K562 (cell line): ENCODE measurements at regions not wholly inside any gene's neighbourhood (a gene's known extent, or its start where the extent isn't known, plus 50 kb on each side); places are given as distances from the start of the nearest gene placed in this dataset.
"Not testable (repeated sequence)": the region's sequence is repeated elsewhere in the genome, so short reads cannot be mapped to it uniquely, and the experiment has no call there.

Source experiments
- ATAC-seq: fragments of 200-7000 bp; cut with Tn5 transposase; 3 replicates; pipeline ENCODE4 v1.9.1; 2020; ENCODE audit warnings: moderate library complexity
- BruUV-seq: library from RNA; stranded (reverse); fragments of 400-500 nt; replicated peaks from 2 replicates; lab custom pipeline; 2021; lab: Mats Ljungman, UMichigan
- CTCF ChIA-PET: fragments of 300-600 bp; formaldehyde crosslinking; extraction: SDS; loops from one replicate; lab custom pipeline; 2021; ENCODE audit warnings: low intra/inter-chr PET ratio; lab: Yijun Ruan, JAX
- POLR2A ChIA-PET: fragments of 300-600, 350-650 bp; sonication (Branson Sonifier 250); formaldehyde crosslinking; extraction: SDS; loops from one replicate; lab custom pipeline; 2021; ENCODE audit warnings: antibody characterized with exemption, inconsistent platforms; lab: Yijun Ruan, JAX
- DNase-seq, 4 experiments: peaks; one replicate each; pipeline versions ENCODE4 v3.0.0 to v3.0.0-alpha.2; 2011 to 2018; ENCODE audit warnings: low spot score in 3 of 4, mixed read lengths in 3 of 4; ENCODE audit errors: extremely low read depth in 1 of 4
- FAIRE-seq: peaks from 2 replicates; lab custom pipeline; 2011; peaks lifted over from hg19 to GRCh38; lab: Jason Lieb, UNC
- H2AFZ ChIP-seq: 2 replicates; pipeline ENCODE4 v1.6.0; 2011; ENCODE audit warnings: low read depth, low read length, control low read depth, inconsistent platforms
- H3K27ac ChIP-seq: fragments of 200-600 bp; 3 replicates; pipeline ENCODE4 v1.8.0; 2011; ENCODE audit warnings: low read depth, mild to moderate bottlenecking, control low read depth, inconsistent platforms, low read length, moderate library complexity, mixed read lengths; ENCODE audit errors: extremely low read depth
- H3K27me3 ChIP-seq, 2 experiments: fragments of 300-600 bp in 1 of 2; 2 replicates in 1 of 2; 3 replicates in 1 of 2; pipeline versions ENCODE4 v1.6.0 to v1.8.0; 2011; ENCODE audit warnings: inconsistent platforms in 2 of 2, low read length in 2 of 2, mild to moderate bottlenecking in 1 of 2, mixed read lengths in 1 of 2, moderate library complexity in 1 of 2; ENCODE audit not compliant: control insufficient read depth in 2 of 2, insufficient read depth in 2 of 2
- H3K36me3 ChIP-seq: fragments of 300-600 bp; 3 replicates; pipeline ENCODE4 v1.8.0; 2011; ENCODE audit warnings: mild to moderate bottlenecking, low read length, inconsistent platforms; ENCODE audit not compliant: control insufficient read depth, insufficient read depth
- H3K4me1 ChIP-seq, 2 experiments: fragments of 200-600 bp in 1 of 2; replicated peaks in 1 of 2; 2 replicates in 1 of 2; 3 replicates in 1 of 2; pipeline versions ENCODE4 v1.5.1 to v1.8.0; 2011; ENCODE audit warnings: inconsistent platforms in 2 of 2, low read length in 2 of 2, mild to moderate bottlenecking in 1 of 2, mixed read lengths in 1 of 2, moderate library complexity in 1 of 2; ENCODE audit not compliant: control insufficient read depth in 2 of 2, insufficient read depth in 2 of 2
- H3K4me2 ChIP-seq: 2 replicates; pipeline ENCODE4 v1.6.1; 2011; ENCODE audit warnings: low read length, control low read depth, inconsistent platforms, mixed read lengths; ENCODE audit not compliant: insufficient read depth
- H3K4me3 ChIP-seq: fragments of 200-600 bp; sonication (generic), shearing (Covaris generic); 2 replicates; pipeline ENCODE4 v1.5.1; 2016; ENCODE audit warnings: control low read depth, inconsistent platforms
- H3K79me2 ChIP-seq: fragments of 200-600 bp; 3 replicates; pipeline ENCODE4 v1.8.0; 2011; ENCODE audit warnings: low read length, inconsistent platforms; ENCODE audit not compliant: control insufficient read depth, insufficient read depth
- H3K9ac ChIP-seq, 2 experiments: 2 replicates each; pipeline versions ENCODE4 v1.6.0 to v1.6.1; 2011; ENCODE audit warnings: low read depth in 2 of 2, low read length in 2 of 2, control low read depth in 1 of 2, inconsistent platforms in 1 of 2, mild to moderate bottlenecking in 1 of 2, mixed read lengths in 1 of 2; ENCODE audit not compliant: insufficient read depth in 1 of 2
- H3K9me1 ChIP-seq: one replicate; pipeline ENCODE4 v1.6.0; 2011; ENCODE audit warnings: inconsistent platforms, mild to moderate bottlenecking, low read length, moderate library complexity; ENCODE audit not compliant: control insufficient read depth, insufficient read depth
- H3K9me3 ChIP-seq: replicated peaks from 2 replicates; pipeline ENCODE4 v1.5.1; 2011; ENCODE audit warnings: low read depth, low read length, inconsistent platforms; ENCODE audit not compliant: control insufficient read depth, insufficient read depth
- H4K20me1 ChIP-seq: replicated peaks from 2 replicates; pipeline ENCODE4 v1.6.1; 2011; ENCODE audit warnings: low read length, inconsistent platforms, mixed read lengths; ENCODE audit not compliant: control insufficient read depth, insufficient read depth
- ASH1L ChIP-seq: fragments of 450-650 bp; IDR thresholded peaks from 2 replicates; pipeline ENCODE4 v1.6.1; 2018; ENCODE audit warnings: borderline replicate concordance, mild to moderate bottlenecking, low read depth; ENCODE audit not compliant: partially characterized antibody
- CHD1 ChIP-seq: fragments of 200-600 bp; sonication (generic); IDR thresholded peaks from one replicate; pipeline ENCODE4 v1.6.1; 2012; ENCODE audit warnings: mild to moderate bottlenecking, moderate library complexity, low read length, inconsistent platforms
- ZNF184 ChIP-seq: sonication (generic); formaldehyde crosslinking; IDR thresholded peaks from 2 replicates; pipeline ENCODE4 v1.5.0; 2020; ENCODE audit warnings: missing genetic modification reagents
- ZNF324 ChIP-seq: fragments of 250-450 bp; sonication (Bioruptor Pico); IDR thresholded peaks from 2 replicates; pipeline ENCODE4 v1.4.0; 2020; ENCODE audit warnings: mild to moderate bottlenecking
- WGBS: fragments of 100-300 bp; shearing (Covaris generic); methylation state at CpG from one replicate; pipeline ENCODE4 v1.1.6; 2016; ENCODE audit warnings: low coverage, mixed read lengths; ENCODE audit not compliant: insufficient coverage; ENCODE audit errors: missing lambda C conversion rate; 5-methylcytosine and 5-hydroxymethylcytosine counted together
- in situ Hi-C: fragments of 300-500 bp; cut with MboI; formaldehyde crosslinking; loops from 4 replicates; pipeline ENCODE4 v1.15.0; 2018; ENCODE audit warnings: inconsistent platforms, mixed read lengths
- intact Hi-C: fragments of 100-400 bp; cut with micrococcal nuclease; formaldehyde crosslinking; loops from 2 replicates; pipeline ENCODE4 v1.14.2; 2022

DNA sequence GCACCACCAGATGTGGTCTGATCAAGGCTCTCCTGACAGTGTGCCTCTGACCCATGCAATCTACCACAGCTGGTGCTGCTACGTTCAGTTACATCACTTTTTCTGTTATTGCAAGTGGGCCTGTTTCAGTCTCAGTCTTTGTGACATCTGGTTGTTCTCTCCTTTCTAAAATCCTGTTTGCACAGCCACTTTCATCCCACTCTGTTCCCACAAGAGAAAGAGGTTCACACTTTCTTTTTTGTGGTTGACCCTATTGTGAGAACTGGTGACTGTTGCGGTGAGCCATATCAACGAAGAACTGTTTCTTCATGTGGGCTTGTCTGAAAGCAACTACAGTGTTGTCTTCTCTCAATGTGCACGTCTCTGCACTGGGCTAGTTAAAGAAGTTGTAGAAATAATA lies 342.8 kb upstream of the ARPP21 start:
- H3K27ac ChIP-seq, result no peak overlapping the region
- H2AFZ ChIP-seq, result no peak overlapping the region
- DNase-seq (no peak), ATAC-seq (no peak), FAIRE-seq (no peak)
- H3K9ac ChIP-seq, result no peak overlapping the region
- intact Hi-C loops (no loop called here), in situ Hi-C loops (no loop called here)
- BruUV-seq, result no TSS peak
- H3K27me3 ChIP-seq, result no peaks in the 10 kb centered on the region
- H3K9me1 ChIP-seq, result no peaks in the 10 kb centered on the region
- CTCF ChIA-PET, result no interaction called here
- no peaks in the 10 kb centered on the region for H3K36me3 ChIP-seq
- H3K79me2 ChIP-seq, result no peaks in the 10 kb centered on the region
- H3K4me3 ChIP-seq, result no peak overlapping the region
- H3K4me1 ChIP-seq, result no peaks in the 10 kb centered on the region
- no peak overlapping the region for H3K4me2 ChIP-seq
- no peak for TF ChIP-seq ZNF324 (CRISPR knock-in tag)
- TF ChIP-seq ZNF184, result no peak
- no peak for TF ChIP-seq ASH1L
- TF ChIP-seq CHD1, result no peak
- TF ChIP-seq, all 486 proteins: peak for 0
- 3% methylated on average over 4 of the region's 4 CpGs for whole genome bisulfite sequencing
- H4K20me1 ChIP-seq, result no peaks in the 10 kb centered on the region
- H3K9me3 ChIP-seq, result no peaks in the 10 kb centered on the region
- POLR2A ChIA-PET, result no interaction called here

DNA sequence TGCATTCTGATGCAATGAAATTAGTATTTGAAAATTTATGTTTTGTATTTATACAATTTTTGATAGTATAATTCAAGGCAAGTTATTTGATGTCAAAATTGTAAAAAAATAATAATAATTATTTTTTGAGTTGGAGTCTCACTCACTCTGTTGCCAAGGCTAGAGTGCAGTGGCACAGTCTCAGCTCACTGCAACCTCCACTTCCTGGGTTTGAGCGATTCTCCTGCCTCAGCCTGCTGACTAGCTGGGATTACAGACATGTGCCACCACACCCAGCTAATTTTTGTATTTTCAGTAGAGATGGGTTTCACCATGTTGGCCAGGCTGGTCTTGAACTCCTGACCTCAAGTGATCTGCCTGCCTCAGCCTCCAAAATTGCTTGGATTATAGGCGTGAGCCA lies 342.4 kb upstream of the ARPP21 start:
- H4K20me1 ChIP-seq, FAIRE-seq, DNase-seq, H3K27me3 ChIP-seq, H3K27ac ChIP-seq, POLR2A ChIA-PET, BruUV-seq, H3K9ac ChIP-seq, CTCF ChIA-PET, H2AFZ ChIP-seq, H3K9me1 ChIP-seq, H3K4me2 ChIP-seq, H3K9me3 ChIP-seq, H3K4me1 ChIP-seq, H3K79me2 ChIP-seq, H3K4me3 ChIP-seq, intact Hi-C loops, in situ Hi-C loops, H3K36me3 ChIP-seq, ATAC-seq: not testable (repeated sequence)
- 0% methylated on average over 2 of the region's 2 CpGs for WGBS
